ENCODE measurements at regions not wholly inside any gene's neighbourhood (a gene's known extent, or its start where the extent isn't known, plus 50 kb on each side); places are given as distances from the start of the nearest gene placed in this dataset.

DNA sequence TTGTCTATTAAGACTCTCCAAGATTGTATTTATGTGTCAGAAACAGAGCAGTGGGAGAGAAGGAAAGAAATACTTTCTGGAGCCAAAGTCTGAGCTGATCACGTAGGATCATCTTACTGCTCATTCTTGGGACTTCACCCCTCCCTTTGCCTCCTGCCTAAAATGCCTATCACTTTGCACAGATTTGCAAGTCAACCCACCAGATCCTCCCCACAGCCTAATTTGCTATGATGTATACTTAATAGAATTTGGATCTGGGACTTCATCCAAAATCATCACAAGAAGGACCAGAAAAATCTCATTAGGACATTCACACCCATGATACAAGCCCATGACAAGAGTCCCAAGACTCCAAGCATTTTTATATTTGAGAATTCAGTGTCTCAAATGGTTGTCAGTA lies 290.2 kb downstream of the FBXW7 start:
- WGBS (ENCODE audit: insufficient coverage, insufficient replicate concordance, low lambda C conversion rate, missing lambda C conversion rate) = 46% methylated on average over 1 of the region's 1 CpG
- no peak overlapping the region for H3K9ac ChIP-seq (ENCODE audit: control insufficient read depth, insufficient read depth, low read length)
- H3K4me3 ChIP-seq = no peak overlapping the region
- intact Hi-C loops (cut with micrococcal nuclease; ENCODE audit: unreplicated experiment) (no loop called here), in situ Hi-C loops (cut with MboI) (no loop called here)
- no peak overlapping the region for H3K27ac ChIP-seq (ENCODE audit: control insufficient read depth, insufficient read depth)
- no peak overlapping the region for H3K4me2 ChIP-seq (ENCODE audit: control insufficient read depth, insufficient read depth)
- H3K36me3 ChIP-seq (ENCODE audit: control insufficient read depth in 2 of 2, insufficient read depth in 2 of 2, low read length in 1 of 2) = no peaks in the 10 kb centered on the region
- no peaks in the 10 kb centered on the region; a peak in 1 of 4 replicates for H3K27me3 ChIP-seq (replicated peaks in 1 of 2; ENCODE audit: control insufficient read depth in 2 of 2, insufficient read depth in 2 of 2, low read length in 1 of 2)
- ChIA-PET CTCF (interaction anchor here (1.3 kb wide), 1 partner anchor 14 kb away, joined by 4 read pairs; no protein-coding TSS in a partner anchor), RAD21 (ENCODE audit: unreplicated experiment) (no interaction called here), SMC1A (ENCODE audit: uncharacterized antibody, unreplicated experiment) (interaction anchor here (1.5 kb wide), 2 partner anchors 16 to 36 kb away, joined by 3 to 4 read pairs; no protein-coding TSS in a partner anchor), POLR2A (interaction anchor here (0.5 kb wide), 1 partner anchor 68 kb away, joined by 3 read pairs; no protein-coding TSS in a partner anchor)
- TF ChIP-seq KDM1A (IDR thresholded peaks at IDR 0.05; ENCODE audit: borderline replicate concordance) = no peak
- TF ChIP-seq, protein P1, sequence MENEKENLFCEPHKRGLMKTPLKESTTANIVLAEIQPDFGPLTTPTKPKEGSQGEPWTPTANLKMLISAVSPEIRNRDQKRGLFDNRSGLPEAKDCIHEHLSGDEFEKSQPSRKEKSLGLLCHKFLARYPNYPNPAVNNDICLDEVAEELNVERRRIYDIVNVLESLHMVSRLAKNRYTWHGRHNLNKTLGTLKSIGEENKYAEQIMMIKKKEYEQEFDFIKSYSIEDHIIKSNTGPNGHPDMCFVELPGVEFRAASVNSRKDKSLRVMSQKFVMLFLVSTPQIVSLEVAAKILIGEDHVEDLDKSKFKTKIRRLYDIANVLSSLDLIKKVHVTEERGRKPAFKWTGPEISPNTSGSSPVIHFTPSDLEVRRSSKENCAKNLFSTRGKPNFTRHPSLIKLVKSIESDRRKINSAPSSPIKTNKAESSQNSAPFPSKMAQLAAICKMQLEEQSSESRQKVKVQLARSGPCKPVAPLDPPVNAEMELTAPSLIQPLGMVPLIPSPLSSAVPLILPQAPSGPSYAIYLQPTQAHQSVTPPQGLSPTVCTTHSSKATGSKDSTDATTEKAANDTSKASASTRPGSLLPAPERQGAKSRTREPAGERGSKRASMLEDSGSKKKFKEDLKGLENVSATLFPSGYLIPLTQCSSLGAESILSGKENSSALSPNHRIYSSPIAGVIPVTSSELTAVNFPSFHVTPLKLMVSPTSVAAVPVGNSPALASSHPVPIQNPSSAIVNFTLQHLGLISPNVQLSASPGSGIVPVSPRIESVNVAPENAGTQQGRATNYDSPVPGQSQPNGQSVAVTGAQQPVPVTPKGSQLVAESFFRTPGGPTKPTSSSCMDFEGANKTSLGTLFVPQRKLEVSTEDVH (IDR thresholded peaks at IDR 0.05; ENCODE audit: low read depth, partially characterized antibody) = no peak
- TF ChIP-seq, protein P2, sequence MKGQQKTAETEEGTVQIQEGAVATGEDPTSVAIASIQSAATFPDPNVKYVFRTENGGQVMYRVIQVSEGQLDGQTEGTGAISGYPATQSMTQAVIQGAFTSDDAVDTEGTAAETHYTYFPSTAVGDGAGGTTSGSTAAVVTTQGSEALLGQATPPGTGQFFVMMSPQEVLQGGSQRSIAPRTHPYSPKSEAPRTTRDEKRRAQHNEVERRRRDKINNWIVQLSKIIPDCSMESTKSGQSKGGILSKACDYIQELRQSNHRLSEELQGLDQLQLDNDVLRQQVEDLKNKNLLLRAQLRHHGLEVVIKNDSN (IDR thresholded peaks at IDR 0.05; ENCODE audit: borderline replicate concordance, extremely low read length, insufficient read depth, low read depth, low read length) = no peak
- no peak for TF ChIP-seq ETV6 (conservative IDR thresholded peaks at IDR 0.05 in 1 of 2, IDR thresholded peaks at IDR 0.05 in 1 of 2; ENCODE audit: borderline replicate concordance in 1 of 2, low read depth in 1 of 2)
- no peak for TF ChIP-seq NFYA (IDR thresholded peaks at IDR 0.05; ENCODE audit: borderline replicate concordance, low read depth, low read length)
- TF ChIP-seq, protein P3, sequence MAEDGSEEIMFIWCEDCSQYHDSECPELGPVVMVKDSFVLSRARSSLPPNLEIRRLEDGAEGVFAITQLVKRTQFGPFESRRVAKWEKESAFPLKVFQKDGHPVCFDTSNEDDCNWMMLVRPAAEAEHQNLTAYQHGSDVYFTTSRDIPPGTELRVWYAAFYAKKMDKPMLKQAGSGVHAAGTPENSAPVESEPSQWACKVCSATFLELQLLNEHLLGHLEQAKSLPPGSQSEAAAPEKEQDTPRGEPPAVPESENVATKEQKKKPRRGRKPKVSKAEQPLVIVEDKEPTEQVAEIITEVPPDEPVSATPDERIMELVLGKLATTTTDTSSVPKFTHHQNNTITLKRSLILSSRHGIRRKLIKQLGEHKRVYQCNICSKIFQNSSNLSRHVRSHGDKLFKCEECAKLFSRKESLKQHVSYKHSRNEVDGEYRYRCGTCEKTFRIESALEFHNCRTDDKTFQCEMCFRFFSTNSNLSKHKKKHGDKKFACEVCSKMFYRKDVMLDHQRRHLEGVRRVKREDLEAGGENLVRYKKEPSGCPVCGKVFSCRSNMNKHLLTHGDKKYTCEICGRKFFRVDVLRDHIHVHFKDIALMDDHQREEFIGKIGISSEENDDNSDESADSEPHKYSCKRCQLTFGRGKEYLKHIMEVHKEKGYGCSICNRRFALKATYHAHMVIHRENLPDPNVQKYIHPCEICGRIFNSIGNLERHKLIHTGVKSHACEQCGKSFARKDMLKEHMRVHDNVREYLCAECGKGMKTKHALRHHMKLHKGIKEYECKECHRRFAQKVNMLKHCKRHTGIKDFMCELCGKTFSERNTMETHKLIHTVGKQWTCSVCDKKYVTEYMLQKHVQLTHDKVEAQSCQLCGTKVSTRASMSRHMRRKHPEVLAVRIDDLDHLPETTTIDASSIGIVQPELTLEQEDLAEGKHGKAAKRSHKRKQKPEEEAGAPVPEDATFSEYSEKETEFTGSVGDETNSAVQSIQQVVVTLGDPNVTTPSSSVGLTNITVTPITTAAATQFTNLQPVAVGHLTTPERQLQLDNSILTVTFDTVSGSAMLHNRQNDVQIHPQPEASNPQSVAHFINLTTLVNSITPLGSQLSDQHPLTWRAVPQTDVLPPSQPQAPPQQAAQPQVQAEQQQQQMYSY (CRISPR knock-in tag; IDR thresholded peaks at IDR 0.05) = no peak
- no peaks in the 10 kb centered on the region for H3K4me1 ChIP-seq (ENCODE audit: control insufficient read depth, insufficient read depth, low read length)
- no peaks in the 10 kb centered on the region for H3K9me3 ChIP-seq (replicated peaks; ENCODE audit: control insufficient read depth, insufficient read depth, low read length)
- no peak overlapping the region for H2AFZ ChIP-seq (ENCODE audit: control insufficient read depth, low read depth, low read length)
- no peaks in the 10 kb centered on the region for H3K79me2 ChIP-seq (ENCODE audit: control insufficient read depth, insufficient read depth, low read length)
- BruUV-seq (replicated peaks) = no TSS peak
- ATAC-seq (no peak), DNase-seq (ENCODE audit: low read depth, low spot score) (no peak), FAIRE-seq (no peak)
- no peaks in the 10 kb centered on the region for H4K20me1 ChIP-seq (ENCODE audit: control insufficient read depth, insufficient read depth)

Measured in GM12878 (cell line).